NCI-H2107 treated with DMSO at 0.1 percent for 48 hours (cell line): ENCODE measurements at regions not wholly inside any gene's neighbourhood (a gene's known extent, or its start where the extent isn't known, plus 50 kb on each side); places are given as distances from the start of the nearest gene placed in this dataset.
"Not testable (repeated sequence)": the region's sequence is repeated elsewhere in the genome, so short reads cannot be mapped to it uniquely, and the experiment has no call there.

Source experiments
- DNase-seq: peaks from one replicate; lab custom pipeline; 2025; ENCODE audit not compliant: unreplicated experiment; lab: John Stamatoyannopoulos, UW

DNA sequence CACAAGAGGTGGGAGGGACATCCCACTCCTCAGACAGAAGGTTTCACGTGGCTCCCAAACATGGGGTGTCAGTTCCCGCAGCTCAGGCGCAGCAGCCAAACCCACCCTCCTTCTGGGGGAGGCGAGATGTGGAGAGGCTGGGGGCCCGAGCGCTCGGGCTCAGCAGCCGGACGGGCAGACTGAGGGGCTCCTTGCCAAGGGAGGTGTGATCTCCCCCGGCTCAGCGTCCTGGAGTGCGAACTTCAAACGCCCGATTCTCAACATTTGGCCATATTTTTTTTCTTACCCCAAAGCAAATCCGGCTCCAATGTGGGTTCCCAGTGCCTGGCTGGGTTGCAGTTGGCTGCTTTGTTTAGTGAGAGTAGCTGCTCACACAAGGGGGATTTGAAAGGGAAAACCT, 477.9 kb downstream of the MN1 start:
- DNase-seq: no peak

GRCh38 chr22:27324908-27325307, 476.6 kb downstream of the MN1 start:
- DNase-seq: not testable (repeated sequence)

- DNase-seq: no peak
These were observed 474.1 kb downstream of the MN1 start for GRCh38 chr22:27327497-27327896.

DNA sequence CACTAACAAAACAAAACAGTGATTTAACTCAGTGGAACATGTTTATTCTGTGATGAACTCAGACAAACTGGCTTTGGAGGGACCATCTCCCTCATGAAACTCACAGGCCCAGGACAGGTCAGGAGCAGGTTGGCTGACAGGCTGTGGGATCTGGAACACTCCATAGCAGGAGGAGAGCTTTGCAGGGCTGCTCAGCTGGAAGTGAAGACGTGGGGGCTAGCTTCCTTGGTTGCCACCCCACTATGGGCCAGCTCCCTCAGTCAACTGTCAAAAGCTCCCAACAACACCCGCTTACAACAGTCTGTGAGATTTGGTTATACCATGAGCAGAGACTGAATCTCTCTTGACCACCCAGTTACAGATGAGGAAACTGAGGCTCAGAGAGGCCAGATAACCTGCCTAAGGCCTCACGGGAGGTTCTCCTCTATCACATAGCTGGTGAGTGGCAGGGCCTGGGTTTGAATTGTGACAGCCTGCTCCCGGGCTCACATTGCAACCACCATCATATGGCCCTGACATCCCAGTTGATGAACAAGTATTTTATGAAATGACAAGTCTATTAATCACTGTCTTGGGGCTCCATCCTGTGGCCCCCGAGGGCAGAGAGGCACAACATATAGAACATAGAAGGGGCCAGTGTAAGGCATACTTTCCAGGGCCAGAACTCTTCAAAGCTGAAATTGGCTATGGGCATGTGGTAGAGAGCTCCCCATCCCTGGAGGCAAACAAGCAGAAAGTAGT, 473.4 kb downstream of the MN1 start:
- DNase-seq: no peak

GRCh38 chr22:27329131-27329850, 472.3 kb downstream of the MN1 start:
- DNase-seq: no peak

DNA sequence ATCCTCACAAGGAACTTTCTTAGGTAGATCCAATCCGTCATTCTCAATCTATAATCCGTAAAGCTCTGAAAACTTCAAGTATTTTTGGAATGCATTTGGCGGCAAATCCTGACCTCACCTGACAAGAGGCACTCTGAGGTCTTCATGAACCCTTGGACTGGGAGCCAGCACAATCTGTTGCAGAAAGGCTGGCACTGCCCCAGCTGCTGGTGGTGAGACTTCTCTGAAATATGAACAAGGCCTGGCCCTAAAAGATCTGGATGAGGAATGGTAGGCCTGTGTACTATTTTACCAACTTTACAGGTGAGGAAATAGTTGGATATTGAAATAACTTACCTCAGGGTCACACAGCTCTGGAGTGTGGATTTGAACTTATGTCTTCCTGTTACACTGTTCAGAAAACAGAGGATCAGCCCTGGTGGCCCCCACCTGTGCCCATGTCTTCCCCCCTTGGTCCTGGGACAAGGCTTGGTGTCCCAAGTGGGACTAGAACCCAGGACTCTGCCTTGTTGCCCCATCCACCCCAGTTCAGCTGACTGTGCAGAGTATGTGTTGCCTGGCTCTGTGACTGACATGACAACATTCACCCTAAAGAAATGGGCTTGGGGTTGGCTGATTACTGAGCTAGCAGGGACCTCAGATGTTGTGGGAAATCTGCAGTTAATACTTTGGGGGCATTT, 471.4 kb downstream of the MN1 start:
- no peak for DNase-seq

DNA sequence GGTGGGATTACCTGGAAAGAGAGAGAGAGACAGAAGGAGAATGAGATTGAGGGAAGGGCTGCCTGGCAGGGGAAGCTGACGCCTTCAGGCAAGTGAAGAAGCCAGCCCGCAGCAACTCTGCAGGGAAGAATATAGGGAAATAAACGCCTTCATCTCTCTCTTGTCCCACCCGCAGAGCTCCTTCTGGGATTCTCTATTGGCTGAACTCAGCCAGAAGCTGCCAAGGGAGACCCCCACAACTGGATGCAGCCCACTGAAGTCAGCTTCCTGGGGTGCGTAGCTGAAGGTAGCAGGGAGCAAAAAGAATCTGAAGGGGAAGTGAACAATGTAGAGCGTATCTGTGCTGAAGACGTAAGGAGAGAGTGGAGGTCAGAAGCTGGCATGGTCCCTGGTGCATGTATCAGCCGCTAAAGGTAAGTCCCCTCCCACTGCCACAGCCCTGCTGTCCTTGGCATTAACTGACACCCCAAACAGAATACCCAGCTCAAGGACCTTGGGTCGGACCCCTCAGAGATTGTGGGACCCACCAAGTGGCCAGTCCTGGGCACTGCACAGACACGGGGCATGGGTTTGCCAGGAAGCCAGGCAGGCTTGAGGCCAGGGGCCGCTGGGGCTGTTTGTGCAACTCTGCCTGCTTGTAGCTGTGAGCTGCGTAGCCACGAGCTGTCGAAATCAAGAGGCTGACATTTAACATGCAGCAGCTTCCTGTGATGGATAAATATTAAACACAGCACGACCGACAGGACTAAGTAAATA, 469.9 kb downstream of the MN1 start:
- no peak for DNase-seq

DNA sequence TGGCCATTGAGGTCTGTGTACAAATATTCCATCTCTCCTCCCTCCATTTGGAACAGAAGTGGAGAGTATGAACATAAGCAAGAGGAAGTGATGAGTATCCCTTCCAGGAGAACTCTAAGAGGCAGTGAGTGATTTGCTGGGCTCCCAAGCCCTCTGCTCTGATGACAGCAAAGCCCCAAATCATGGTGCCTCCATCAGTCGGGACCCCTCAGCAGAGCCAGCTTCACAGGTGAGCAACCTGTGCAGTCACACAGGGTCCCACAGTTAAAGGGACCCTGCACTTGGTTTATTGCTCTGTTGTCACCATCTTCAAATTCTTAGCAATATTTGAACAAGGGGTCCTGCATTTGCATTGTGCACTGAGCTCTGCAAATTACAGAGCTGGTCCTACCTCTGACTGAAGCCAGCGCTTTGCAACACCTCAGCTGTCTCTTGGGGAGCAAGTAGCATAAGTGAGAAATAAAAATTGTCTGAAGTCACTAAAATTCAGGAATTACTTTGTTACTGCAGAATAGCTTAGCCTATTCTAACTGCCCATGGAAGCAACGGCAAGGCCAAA, 466.4 kb downstream of the MN1 start:
- DNase-seq: no peak

DNA sequence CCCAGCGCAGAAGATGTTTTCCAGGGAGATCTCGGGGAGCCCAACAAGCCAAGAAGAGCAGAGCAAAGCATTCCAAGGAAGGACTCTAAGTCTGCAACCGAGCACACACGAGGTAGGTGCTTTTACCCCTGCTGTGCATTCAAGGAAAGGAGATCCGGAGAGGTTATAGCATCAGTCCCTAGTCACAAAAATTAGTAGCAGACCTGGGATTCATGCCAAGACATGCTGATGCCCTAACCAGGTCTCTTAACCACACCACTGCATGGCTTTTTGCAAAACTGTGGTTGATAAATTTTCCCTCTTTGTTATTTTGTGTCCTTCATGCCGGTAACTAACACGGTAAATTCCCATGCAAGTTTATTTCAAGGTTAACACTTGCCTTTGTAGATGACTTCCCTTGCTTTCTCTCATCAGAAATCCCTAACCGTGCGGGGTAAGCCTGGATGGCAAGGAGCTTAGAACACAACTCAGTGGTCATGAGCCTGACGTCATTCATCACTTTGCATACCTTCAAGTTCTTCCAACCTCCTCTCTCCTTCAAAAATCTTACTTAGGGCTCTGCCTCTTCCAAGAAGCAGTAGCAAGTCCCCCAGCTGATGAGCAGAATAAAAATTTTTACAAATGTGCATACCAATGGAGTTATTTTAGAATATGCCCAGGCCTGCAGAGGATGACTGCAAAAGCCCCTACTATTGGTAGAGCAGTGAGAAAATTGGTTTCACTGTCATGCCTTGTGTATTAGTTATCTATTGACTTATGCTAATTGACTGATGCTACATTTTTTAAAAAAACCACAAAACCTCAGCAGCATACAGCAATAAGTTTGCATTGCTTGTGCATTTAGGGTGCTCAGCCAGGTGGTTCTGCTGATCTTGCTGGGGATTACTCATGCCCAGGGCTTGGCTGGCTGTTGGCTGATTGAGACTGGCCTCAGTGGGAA, 465.1 kb downstream of the MN1 start:
- no peak for DNase-seq

- no peak for DNase-seq
These were observed 463.9 kb downstream of the MN1 start for GRCh38 chr22:27337676-27338075.

- DNase-seq: no peak
These were observed 461.5 kb downstream of the MN1 start for GRCh38 chr22:27340047-27340446.

DNA sequence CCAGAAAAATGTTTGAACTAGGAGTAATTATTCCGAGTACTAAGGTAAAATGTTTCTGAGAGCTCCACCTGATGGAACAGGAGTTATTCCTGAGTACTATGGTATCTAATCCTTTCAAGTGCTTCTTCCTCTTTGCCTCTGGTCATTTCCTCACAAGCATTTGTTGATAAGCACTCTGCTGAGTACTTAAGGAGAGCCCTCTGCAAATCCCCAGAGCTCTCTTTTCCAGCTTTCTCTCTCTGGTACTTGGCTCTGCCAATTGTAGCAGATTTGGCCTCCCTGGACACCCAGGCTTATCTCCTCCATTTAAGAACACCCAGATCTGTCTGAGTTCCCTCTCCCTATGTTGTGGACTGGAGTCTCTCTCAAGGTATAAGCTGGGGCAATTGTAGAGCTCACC, 457.0 kb downstream of the MN1 start:
- DNase-seq: no peak

GRCh38 chr22:27345691-27346090, 455.9 kb downstream of the MN1 start:
- no peak for DNase-seq

- DNase-seq: no peak
These were observed 453.6 kb downstream of the MN1 start for GRCh38 chr22:27347951-27348350.

GRCh38 chr22:27348634-27349033, 452.9 kb downstream of the MN1 start:
- DNase-seq: no peak

GRCh38 chr22:27349456-27349855, 452.1 kb downstream of the MN1 start:
- no peak for DNase-seq

GRCh38 chr22:27350306-27350705, 451.2 kb downstream of the MN1 start:
- DNase-seq: no peak

DNA sequence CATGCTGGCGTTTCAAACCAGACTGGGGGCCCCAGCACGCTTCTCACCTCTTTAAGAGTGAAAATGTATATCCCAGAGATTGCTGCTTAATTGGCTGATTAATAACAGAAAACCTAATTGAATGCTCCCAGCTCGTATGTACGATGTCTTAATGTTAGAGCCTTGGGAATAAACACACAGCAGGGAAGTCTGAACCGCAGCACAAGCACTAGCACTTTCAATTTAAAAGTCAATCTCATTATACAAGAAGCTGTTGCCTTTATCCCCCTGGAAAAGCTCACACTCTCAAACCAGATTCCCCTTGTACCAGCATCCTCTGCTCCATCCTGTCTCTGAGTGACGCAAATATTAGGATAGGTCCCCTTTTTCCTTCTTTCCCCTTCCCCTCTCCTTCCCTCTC, 449.1 kb downstream of the MN1 start:
- no peak for DNase-seq

DNA sequence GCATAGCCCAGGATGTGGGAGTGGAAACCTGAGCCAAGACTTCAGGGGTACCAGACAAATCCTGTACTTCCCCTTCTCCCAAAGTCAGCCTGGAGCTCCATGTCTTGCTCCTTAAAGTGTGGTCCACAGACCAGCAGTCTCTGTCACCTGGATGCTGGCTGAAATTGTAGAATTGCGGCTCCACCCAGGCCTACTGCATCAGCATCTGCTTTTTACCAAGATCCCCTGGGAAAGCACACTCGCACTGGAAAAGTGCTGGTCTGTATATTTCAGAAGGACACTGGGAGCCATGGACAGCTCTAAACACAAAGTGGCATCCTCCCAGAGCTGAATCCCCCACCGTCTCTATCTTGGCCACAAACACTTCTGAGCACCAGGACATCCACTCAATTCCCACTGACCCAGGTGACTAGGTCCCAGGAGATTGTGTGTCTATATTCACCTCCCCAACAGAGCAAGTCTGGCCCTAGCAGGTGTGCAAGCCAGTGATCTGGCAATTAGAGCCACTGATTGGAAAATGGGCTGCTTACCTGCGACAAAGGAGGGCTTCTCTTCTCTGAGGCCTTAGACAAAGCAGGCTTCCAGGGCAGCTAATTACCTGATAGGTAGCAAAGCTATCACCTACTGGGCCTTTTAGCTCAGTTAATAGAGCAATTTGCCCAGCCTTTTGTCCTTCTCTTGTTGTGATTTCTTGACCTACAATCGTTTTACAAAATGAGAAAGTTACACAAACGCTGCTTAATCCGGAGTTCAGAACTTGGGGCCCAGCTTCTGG, 443.3 kb downstream of the MN1 start:
- no peak for DNase-seq
